ENCODE measurements at regions not wholly inside any gene's neighbourhood (a gene's known extent, or its start where the extent isn't known, plus 50 kb on each side); places are given as distances from the start of the nearest gene placed in this dataset.
A peak's percentile ranks its signal among the peaks of the same experiment; 100 is the strongest.

GRCh38 chr3:14288177-14288788 is 109.7 kb downstream of the LSM3 start:
- DNase-seq (ENCODE audit: low spot score), result no peak

- DNase-seq (ENCODE audit: low spot score), result no peak
Measured at GRCh38 chr3:14288833-14289451, 110.3 kb downstream of the LSM3 start.

GRCh38 chr3:14289590-14290461 is 111.2 kb downstream of the LSM3 start:
- DNase-seq (ENCODE audit: low spot score), result peak; percentile 86

- DNase-seq (ENCODE audit: low spot score), result no peak
Measured at GRCh38 chr3:14290631-14291385, 111.6 kb upstream of the SLC6A6 start.

GRCh38 chr3:14295037-14295436 is 107.4 kb upstream of the SLC6A6 start:
- no peak for DNase-seq (ENCODE audit: low spot score)

- DNase-seq (ENCODE audit: low spot score), result no peak
Measured at GRCh38 chr3:14295801-14296200, 106.6 kb upstream of the SLC6A6 start.

GRCh38 chr3:14297305-14297704 is 105.1 kb upstream of the SLC6A6 start:
- no peak for DNase-seq (ENCODE audit: low spot score)

- no peak for DNase-seq (ENCODE audit: low spot score)
Measured at GRCh38 chr3:14297784-14298236, 104.6 kb upstream of the SLC6A6 start.

- DNase-seq (ENCODE audit: low spot score), result no peak
Measured at GRCh38 chr3:14298442-14298841, 104.0 kb upstream of the SLC6A6 start.

GRCh38 chr3:14298991-14299555 is 103.3 kb upstream of the SLC6A6 start:
- DNase-seq (ENCODE audit: low spot score), result no peak

GRCh38 chr3:14299767-14300166 is 102.6 kb upstream of the SLC6A6 start:
- no peak for DNase-seq (ENCODE audit: low spot score)

- no peak for DNase-seq (ENCODE audit: low spot score)
Measured at GRCh38 chr3:14300721-14301399, 101.5 kb upstream of the SLC6A6 start.

- DNase-seq (ENCODE audit: low spot score), result no peak
Measured at GRCh38 chr3:14301558-14301957, 100.8 kb upstream of the SLC6A6 start.

GRCh38 chr3:14303336-14304100 is 98.9 kb upstream of the SLC6A6 start:
- DNase-seq (ENCODE audit: low spot score), result no peak

GRCh38 chr3:14304101-14305045 is 98.0 kb upstream of the SLC6A6 start:
- DNase-seq (ENCODE audit: low spot score), result no peak

GRCh38 chr3:14305324-14305723 is 97.1 kb upstream of the SLC6A6 start:
- DNase-seq (ENCODE audit: low spot score), result no peak

GRCh38 chr3:14306142-14306541 is 96.3 kb upstream of the SLC6A6 start:
- DNase-seq (ENCODE audit: low spot score), result no peak

- DNase-seq (ENCODE audit: low spot score), result no peak
Measured at GRCh38 chr3:14307656-14308302, 94.6 kb upstream of the SLC6A6 start.

GRCh38 chr3:14311729-14312128 is 90.7 kb upstream of the SLC6A6 start:
- no peak for DNase-seq (ENCODE audit: low spot score)
